SKM-1 (cell line): ENCODE measurements at regions not wholly inside any gene's neighbourhood (a gene's known extent, or its start where the extent isn't known, plus 50 kb on each side); places are given as distances from the start of the nearest gene placed in this dataset.

Experiments
- DNase-seq: peaks from one replicate; lab custom pipeline; 2025; ENCODE audit not compliant: unreplicated experiment; lab: John Stamatoyannopoulos, UW

DNA sequence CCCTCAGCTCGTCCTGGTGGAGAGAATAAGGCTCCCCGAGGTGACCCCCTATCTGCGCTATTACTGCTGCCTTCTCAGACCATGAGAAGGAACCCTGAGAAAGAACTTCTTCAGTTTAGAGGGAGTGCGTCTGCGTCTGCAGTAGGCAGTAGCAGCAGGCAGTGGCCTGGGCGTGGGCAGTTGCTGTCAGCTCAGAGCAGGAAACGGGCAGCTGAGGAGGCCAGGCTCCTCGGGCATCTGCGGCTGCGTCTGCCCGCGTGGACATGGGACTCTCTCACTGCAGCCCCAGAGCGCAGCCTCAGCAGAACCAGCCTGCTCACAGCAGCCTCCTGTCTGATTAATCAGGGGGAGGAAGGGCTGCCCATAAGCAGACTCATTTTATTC lies 49.8 kb upstream of the FCN1 start:
- no peak for DNase-seq

DNA sequence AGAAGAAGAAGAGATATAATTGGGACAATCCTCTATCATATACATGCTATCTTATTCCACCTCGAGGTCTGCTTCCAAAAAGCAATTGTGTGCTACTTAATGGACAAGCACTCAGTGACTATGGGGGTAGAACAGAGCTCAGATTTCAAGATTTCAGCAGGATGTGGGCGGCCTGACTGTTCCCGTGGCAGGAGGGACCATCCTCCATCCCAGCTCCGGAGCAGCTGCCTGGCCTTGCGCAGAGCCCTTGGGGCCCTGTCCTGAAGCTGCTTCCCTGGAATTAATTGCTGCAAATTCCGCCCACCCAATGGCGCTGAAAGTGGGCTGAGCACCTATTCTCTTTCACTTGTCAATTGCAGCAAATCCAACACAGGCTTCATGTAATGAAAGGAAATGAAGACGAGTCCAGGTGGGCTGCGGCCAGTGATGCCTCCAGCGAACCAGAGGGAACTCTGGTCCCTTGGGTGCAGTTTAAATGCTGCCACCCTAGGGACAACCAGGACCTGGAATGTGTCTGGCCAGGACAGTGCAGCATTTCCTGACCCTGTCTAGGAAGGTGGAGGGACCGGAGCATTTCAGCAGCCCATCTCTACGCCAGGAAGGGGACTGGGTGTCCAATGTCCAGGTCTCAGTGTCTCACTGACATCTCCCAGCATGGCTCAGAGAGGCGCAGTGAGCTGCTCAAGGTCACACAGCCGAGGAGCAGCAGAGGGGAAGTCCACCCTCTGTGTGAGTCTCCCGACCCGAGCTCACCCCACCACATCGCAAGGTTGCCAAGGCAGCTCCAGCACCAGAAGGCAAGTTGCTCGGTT lies 50.5 kb upstream of the FCN1 start:
- no peak for DNase-seq

DNA sequence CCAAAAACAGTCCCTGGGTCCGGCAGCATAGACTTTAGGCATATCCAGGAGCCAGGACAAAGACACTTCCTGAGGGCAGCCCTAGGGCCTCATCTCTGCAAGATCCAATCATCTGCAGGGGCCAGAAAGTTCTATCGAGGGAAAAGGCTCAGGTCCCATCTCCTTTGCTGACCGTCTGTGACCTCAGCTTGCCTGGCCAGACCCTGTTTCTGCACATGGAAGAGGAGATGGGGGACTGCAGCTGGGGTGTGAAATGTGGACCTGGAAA lies 51.0 kb upstream of the FCN1 start:
- DNase-seq, result no peak

DNA sequence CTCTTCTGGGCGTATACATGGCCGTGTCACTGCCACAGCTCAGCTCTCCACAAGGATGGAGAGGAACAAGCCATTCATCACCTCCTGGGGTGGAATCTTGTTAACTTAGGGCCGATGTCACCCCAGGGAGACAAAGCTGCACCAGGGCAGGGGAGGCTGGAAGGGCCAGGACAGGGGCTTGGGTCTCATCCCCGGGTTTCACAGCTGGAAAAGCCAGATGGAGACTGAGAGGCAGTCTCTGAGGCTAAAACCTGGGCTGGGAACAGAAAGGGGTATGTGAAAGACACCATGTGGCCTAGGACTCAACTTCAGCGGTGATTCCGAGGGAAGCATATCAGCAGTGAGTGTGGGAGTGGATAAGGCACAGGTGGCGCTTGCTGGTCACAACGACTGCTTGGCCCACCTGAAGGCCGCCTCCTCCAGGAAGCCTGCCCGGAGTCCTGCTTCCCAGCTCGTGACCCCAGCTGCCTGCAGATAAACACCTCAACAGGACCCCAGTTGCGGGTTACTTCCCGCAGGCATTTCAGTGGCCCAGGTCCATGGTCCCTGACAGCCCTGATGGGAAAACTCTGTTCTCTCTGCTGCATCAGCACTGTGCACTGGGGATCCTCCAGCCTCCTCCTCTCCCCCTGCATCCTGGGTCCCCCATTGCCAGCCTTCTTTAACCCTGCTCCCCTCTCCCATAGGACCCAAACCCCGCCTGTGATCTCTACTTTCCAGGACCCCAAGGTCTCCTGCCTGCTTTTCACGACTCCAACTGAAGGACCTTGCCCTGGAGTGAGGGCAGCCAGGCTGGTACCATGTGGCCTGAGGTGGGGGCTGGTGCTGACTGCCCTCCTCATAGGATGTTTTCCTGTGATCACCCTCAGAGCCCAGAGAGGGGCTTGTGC lies 51.7 kb upstream of the FCN1 start:
- no peak for DNase-seq

DNA sequence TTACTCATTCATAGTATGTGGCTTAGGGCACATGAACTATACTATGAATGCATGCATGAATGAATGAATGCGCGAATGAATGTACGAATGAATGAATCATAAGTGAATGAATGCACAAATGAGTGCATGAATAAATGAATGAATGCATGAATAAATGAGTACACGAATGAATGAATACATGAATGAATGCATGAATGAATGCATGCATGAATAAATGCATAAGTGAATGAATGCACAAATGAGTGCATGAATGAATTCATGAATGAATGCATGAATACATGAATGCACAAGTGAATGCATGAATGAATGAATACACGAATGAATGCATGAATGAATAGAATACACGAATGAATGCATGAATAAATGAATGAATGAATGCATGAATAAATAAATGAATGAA lies 52.5 kb upstream of the FCN1 start:
- no peak for DNase-seq

DNA sequence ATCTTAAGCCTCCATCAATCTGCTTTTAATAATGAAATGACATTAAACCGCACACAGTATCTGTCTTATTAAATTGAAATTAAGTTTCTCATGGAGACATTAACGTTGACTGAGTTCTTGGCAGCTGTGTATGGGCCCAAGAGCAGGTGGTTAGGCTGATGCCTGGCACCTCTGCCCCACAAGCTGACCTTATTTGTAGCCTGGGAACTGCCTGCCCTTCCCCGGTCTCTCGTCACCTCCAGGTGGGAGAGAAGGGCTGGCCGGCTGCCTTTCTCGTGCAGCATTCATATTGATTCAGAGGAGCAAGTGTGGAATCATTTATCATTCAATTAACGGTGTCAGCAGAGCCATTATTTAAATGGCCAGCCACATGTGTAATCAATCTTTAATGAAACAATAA lies 53.0 kb upstream of the FCN1 start:
- DNase-seq, result no peak

DNA sequence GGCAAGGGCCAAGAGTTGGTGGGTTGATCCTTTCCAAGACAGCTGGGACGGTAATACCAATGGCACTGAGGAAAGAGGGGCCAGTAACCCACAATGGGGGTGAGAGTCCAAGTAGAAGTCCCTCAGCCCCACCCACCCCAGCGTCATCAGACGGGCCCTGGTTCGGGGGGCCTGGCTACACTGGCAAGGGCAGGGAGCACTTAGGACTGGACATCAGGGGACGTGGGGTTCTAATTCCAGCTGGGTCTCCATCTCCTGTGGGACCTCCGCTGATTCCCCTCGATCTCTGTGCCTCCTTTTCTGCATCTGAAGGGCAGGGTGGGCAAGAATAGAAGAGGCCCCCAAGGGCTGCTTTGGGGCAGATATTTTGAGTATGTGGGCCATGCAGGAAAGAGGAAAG lies 53.5 kb upstream of the FCN1 start:
- no peak for DNase-seq

DNA sequence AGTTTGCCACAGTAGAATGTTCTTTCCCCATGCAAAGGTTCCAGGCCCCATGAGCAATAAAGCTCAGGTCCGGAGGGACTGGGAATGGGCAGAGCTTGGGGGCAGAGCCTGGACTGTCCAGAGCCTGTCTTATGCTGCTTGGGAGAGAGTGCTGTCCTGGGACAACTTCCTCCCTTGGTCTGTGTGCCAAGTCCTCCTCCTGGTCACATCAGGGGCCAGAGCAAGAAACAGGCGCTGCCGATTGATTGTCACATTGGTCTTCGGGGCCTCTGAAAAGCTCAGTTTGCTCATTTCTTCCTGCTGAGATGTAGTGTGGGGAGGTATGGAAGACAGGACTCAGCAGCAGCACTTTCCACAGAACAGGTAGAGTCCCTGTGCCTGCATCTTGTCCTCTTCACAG lies 54.0 kb upstream of the FCN1 start:
- DNase-seq, result no peak

DNA sequence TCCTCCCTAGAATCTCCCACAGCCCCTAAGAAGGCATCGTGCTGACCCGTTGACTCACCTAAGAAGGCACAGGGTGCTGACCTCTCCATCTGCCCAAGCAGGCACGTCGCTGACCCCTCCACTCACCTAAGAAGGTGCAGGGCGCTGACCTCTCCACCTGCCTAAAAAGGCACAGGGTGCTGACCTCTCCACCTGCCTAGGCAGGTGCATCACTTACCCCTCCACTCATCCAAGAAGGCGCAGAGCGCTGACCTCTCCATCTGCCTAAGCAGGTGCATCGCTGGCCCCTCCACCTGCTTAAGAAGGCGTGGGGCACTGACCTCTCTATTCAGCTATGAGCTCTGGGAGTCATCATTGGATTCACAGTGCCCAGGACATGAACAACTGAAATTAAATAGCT lies 54.4 kb upstream of the FCN1 start:
- DNase-seq, result no peak

DNA sequence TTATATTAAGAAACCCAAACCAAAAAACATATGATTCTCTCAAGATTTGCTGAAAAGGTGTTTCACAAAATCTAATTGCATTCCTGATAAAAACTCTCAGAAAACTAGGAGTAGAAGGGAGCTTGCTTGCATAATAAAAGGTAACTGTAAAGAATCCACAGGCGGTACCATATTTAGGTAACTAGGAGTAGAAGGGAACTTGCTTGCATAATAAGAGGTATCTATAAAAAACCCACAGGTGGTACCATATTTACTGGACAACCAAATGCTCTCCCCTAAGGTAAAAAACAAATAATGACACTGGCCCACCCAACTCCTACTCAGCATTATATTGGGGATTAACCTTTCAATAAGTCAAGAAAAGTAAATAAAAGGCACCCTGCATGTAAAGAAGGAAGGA lies 57.5 kb upstream of the FCN1 start:
- DNase-seq, result no peak

DNA sequence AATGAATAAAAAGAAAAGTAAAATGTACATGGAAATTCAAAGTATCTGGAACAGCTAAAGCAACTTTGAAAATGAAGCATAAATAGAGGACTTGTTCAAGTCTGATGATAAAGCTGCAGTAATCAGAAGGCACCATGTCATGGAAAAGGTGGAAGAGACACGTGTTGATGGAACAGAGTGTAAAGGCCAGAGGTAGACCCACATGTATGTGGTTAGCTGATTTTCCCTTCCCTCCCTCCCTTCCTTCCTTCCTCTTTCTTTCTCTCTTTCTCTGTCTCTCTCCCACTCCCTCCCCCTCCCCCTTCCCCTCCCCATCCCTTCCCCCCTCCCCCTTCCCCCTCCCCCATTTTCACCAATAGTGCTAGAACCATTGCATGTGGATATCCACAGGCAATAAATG lies 58.7 kb upstream of the FCN1 start:
- no peak for DNase-seq

DNA sequence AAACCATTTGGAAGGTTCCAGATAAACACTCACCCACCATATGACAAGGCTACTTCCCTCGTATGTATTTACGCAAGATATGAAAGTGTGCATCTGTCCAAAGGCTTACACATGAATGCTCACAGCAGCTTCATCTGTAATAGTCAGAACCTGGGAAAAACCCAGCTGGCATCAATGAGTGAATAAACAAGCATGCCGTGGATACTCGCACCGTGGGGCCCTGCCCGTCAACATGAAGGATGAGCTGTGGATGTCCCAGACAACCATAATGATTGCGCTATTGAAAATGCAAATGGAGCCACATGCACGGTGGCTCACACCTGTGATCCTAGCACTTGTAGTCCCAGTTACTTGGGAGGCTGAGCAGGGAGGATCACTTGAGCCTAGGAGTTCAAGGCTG lies 60.6 kb upstream of the FCN1 start:
- no peak for DNase-seq

DNA sequence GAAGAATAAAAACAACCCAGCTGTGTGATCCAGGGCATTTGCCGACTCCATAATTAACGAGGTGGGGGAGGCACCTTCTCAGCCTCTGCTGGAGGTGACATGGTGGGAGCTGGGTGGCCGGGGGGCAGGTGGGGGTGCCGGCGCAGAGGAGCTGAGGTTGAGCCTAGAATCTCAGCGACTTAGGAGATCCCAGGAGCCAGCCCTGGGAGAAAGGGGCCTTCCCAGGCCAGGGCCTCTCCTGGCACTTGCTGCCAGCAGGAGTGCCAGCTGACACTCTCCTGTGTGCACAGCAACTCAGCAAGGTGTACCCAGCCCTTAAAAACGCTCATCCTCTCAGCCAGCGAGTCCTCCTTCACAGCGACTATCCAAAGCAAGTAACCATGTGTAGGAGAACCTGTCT lies 62.8 kb upstream of the FCN1 start:
- no peak for DNase-seq

DNA sequence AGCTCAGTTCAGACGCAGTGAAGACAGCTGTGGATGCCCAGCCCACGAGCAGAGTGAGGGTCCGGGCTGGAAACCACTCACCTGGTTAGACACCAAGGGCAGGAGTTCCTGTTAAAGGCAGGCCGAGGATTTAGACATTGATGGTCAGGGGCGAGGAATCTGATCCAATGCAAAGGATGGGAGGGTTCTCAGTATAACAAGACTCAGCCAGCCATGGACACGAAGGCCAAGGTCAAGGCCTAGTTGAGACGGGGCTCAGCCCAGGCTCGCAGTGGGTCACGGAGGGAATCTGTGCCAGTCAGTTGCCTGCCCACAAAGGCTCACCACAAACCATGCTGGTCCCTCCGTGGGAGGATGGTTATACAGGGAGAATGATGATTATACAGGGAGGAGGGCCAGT lies 63.3 kb upstream of the FCN1 start:
- no peak for DNase-seq

DNA sequence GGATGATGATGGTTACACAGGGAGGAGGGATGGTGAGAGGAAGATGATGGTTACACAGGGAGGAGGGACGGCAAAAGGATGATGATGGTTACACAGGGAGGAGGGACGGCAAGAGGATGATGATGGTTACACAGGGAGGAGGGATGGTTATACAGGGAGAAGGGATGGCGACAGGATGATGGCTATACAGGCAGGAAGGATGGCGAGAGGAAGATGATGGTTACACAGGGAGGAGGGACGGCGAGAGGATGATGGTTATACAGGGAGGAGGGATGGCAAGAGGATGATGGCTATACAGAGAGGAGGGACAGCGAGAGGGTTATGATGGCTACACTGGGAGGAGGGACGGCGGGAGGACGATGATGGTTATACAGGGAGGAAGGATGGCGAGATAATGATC lies 64.1 kb upstream of the FCN1 start:
- DNase-seq, result no peak

DNA sequence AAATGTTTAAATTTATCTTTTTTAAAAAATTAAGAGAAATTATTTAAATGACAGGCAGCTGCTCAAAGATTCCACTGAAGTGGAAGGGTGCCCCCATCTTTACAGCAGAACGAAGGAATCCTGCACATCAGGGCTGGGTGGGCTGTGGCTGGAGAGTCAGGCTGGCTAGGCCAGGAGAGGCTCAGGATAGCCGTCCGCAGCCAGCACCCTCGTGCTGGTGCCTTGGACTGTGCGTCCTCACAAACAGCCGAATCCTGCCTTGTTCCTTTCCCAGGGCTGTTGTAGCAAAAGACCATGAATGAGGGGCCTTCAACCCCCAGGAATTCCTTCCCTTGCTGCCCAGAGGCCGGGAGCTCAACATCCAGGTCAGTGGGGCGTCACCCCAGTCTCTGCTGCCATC lies 64.6 kb upstream of the FCN1 start:
- DNase-seq, result no peak

DNA sequence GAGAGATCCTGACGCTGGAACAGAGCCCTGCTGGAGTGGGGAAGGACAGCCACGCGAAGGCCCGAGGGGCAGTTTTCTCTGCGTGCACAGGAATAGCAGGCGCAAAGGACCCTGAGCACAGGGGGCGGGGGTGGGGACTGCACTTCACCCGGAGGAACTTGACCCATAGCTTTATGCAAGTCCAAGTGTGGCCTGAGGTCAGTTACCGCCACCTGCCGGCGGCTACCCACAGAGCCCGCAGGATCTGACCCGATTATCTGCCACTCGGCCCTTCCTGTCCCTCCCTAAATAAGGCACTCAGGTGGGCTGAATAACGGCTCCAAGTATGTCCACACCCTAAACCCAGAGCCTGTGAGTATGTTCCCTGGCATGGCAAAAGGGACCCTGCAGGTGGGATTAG lies 65.4 kb upstream of the FCN1 start:
- DNase-seq, result peak; percentile 17

DNA sequence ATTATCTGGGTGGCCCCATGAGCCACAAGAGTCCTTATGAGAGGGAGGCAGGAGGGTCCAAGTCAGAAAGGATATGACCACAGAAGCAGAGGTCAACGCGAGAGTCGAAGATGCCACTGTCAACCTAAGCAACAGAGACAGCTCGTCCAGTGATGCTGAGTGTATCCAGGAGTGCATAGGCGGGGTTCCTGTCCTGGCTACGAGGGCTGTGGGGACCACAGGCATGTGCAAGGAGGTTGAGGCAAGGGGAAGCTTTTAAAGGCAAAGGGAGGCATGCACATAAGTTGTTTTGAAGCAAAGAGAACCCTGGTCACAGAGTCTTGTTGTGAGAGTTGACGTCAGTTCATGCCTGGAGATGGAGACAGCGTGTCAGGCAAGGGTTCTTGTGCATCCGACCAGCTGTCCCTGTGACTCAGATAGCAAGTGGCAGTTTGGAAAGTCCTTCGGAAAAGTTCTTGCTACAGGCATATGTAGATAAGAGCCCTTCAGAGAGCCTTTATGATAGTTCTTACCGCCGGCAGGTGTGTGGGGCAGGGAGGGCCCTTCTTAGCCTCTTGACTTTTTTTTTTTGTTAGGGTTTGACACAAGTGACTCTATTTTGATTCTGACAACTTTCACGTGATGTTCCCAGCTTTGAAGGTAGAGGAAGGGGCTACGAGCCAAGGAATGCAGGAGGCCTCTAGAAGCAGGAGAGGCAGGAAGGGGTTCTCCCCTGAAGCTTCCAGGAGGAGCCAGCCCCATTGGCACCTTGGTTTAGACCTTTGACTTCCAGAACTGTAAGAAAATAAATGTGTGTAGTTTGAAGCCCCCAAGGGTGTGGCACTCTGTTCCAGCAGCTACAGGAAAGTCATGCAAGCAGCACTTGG lies 66.0 kb upstream of the FCN1 start:
- no peak for DNase-seq

DNA sequence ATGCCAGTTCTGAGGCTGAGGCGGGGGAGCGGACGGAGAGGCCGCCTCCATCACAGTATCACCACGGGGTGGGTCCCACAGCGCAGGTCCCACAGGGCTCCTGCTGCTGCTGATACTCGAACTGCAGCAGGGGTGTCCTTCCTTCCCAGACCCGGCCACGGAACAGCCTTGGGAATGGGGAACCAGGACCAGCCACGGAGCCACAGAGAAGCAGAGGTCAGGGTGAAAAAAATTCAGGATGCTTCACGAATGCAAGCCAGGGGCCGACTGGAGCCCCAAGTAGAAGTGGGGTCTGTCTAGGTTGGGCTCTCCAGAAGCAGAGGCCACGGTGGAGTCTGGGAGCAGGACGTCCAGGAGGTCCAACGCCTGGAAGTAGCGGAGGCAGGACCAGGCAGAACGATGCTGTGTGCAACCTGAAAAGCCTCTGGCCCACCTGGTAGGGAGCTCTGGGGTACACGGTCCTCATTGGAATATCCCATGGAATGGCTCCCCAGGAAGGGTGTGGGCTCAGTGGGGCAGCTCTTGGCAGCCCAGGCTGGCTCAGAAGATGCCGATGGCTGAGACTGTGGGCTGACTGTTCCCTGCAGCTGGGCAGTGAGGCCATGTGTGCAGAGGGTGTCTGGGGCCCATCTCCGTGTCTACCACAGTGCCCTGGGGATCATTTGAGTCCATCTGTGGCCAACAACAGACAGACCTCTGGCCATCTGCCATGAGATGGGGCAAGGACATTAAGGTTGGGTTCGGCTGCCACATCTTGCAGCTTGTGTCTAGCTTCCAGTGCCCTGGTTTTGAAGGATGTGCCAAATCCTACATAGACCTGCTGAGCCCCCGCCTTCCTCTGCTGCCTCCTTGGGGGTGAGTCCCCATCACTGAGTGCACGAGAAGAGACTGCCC lies 66.9 kb upstream of the FCN1 start:
- no peak for DNase-seq

DNA sequence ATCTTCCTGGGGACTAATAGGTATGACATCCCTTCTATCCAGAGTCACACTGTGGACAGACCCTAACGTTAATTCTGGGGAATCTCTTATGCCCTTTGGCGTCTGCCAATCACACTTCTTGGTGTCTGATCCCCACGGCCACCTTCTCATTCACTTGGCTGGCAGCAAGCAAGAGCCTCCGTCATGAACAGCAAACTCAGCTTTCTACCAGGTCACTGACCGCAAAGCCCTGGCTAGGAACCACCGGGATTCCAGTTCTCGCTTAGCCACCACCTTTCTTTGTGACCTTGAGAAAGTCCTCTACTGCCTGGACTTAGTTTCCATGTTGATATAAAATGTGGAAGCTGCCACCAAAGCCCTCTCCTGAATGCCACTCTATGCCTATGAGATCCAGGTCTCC lies 67.7 kb upstream of the FCN1 start:
- no peak for DNase-seq

DNA sequence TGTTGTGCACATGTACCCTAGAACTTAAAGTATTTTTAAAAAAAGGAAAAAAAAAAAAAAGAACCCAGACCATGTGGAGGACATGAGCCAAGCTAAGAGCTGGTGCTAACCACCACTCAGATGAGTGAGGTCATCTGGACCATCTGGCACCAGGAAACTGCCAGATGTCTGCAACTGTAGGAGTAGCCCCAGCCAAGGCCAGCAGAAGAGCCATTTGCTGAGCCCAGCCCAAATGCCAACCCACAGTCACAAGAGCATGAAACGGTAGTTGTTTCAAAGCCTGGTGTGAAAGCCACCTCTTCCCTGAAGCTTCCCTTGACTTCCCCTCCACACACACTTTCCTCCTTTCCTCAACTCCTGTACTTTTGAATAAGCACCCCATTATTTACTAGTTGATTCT lies 69.2 kb upstream of the FCN1 start:
- no peak for DNase-seq
